GM18868 (cell line): ENCODE measurements at regions not wholly inside any gene's neighbourhood (a gene's known extent, or its start where the extent isn't known, plus 50 kb on each side); places are given as distances from the start of the nearest gene placed in this dataset.
"Not testable (repeated sequence)": the region's sequence is repeated elsewhere in the genome, so short reads cannot be mapped to it uniquely, and the experiment has no call there.

ENCODE experiments used
- ATAC-seq: cut with Tn5 transposase; IDR thresholded peaks from one replicate; pipeline ENCODE4 v1.9.1; 2021; ENCODE audit warnings: mild to moderate bottlenecking, moderate library complexity; ENCODE audit not compliant: unreplicated experiment

DNA sequence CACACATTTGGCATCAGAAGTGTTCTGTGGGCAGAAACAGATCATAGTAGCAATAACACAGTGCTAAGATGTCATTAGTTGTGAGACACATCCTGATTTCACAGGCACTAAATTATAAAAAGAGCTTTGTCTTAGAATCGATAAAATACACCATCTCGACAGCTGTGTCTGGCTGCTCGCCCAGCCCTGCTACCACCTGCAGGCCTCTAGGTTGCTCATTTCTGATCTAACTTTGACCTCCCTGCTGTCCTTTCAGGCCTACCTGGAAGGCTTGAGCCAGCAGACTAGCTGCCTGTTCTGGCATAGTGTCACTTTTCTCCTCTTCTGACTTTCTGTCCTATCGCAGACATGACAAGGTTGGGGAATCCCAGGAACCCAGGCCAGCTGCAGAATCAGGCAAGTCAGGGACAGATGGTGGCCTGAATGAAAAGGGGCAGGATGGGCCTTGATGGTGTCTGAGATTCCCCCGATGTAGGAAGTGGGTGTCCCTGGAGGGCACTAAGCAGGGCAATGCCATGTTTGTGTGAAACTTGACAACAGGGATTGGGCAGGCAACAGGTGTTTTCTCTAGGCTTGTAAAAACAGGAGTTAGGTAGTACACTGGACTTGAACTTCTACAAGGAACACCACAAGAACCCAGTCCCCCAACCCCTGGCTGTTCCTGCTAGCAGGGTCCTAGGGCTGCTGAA, 66.6 kb upstream of the RHOU start:
- ATAC-seq, result no peak

DNA sequence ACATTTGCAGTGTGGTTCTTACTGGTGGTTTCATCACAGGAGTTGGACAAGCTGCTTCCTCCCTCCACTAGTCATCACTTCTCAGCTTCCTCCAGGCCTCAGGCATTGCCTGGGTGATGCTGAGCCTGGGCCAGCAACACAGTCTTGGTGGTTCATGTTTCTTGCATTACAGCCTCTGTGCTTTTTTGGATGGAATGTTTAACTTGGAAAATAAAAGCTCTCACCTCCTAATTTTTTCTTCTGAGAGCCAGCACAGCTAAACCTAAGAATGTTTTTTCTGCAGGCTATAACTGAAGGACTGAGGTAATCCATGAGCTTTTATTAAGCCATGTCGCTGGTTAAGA, 66.1 kb upstream of the RHOU start:
- ATAC-seq, result no peak

GRCh38 chr1:228681076-228681565, 54.2 kb upstream of the RHOU start:
- ATAC-seq, result not testable (repeated sequence)

DNA sequence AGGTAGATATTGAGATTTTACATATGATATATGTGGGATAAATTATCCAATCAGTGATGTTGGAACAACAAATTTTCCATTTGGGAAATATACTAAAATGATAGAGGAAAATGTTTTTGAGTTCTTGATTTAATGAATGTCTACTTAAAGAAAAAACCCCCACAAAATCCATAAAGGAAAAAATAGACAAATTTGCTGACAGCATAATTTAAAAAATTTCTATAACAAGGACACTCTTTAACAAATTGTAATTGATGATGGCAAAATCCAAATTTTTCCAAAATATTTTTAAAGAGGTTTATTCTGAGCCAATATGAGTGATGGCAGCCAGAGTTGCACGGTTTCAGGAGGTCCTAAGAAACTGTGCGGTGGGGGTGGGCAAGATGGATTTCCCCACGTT, 51.9 kb upstream of the RHOU start:
- no peak for ATAC-seq

DNA sequence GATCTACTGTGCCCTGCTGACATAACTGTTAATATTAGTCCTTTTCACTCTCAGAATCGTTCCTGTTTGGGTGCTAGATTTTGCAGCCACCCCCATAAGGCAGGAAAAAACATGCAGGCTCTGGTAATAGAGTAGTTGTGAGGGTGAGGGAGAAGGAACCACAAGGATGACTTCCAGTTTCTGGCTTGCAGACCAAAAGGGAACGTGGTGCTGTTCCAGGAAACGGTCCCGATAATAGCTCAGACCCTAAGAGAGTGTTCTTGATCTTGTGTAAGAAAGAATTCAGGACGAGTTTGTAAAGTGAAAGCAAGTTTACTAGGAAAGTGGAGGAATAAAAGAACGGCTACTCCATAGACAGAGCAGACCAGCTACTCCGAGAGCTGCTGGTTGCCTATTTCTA, 50.7 kb upstream of the RHOU start:
- ATAC-seq, result no peak

DNA sequence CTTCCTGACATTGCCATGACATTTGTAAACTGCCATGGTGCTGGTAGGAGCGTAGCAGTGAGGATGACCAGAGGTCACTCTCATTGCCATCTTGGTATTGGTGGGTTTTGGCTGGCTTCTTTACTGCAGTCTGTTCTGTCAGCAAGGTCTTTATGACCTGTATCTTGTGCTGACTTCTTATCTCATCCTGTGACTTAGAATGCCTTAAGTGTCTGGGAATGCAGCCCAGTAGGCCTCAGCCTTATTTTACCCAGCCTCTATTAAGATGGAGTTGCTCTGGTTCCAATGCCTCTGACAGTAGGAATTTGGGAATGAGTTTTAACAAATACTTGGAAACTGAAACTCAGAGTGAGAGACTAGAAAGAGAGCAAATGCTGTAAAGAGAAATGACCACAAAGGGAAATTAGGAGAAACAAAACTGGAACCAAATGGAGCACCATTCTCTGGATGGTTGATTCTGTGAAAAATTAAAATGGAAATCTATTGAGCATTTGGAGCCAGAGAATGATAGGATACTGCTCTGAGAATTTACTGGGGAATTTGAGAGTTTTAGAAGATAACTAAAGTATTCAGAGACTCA, 50.1 kb upstream of the RHOU start:
- no peak for ATAC-seq
